HFF-Myc (cell line): ENCODE measurements at regions not wholly inside any gene's neighbourhood (a gene's known extent, or its start where the extent isn't known, plus 50 kb on each side); places are given as distances from the start of the nearest gene placed in this dataset.
"Not testable (repeated sequence)": the region's sequence is repeated elsewhere in the genome, so short reads cannot be mapped to it uniquely, and the experiment has no call there.

Experiments
- DNase-seq: peaks from one replicate; pipeline ENCODE4 v3.0.0-alpha.2; 2011; ENCODE audit warnings: low read depth; ENCODE audit errors: extremely low read depth
- H3K4me3 ChIP-seq: replicated peaks from 2 replicates; pipeline ENCODE4 v1.5.1; 2011; ENCODE audit warnings: low read depth, mild to moderate bottlenecking, control low read depth, low read length
- CTCF ChIP-seq: IDR thresholded peaks from 2 replicates; pipeline ENCODE4 v1.5.1; 2012; ENCODE audit warnings: mild to moderate bottlenecking, low read depth, low read length, control low read depth; ENCODE audit errors: missing control alignments

DNA sequence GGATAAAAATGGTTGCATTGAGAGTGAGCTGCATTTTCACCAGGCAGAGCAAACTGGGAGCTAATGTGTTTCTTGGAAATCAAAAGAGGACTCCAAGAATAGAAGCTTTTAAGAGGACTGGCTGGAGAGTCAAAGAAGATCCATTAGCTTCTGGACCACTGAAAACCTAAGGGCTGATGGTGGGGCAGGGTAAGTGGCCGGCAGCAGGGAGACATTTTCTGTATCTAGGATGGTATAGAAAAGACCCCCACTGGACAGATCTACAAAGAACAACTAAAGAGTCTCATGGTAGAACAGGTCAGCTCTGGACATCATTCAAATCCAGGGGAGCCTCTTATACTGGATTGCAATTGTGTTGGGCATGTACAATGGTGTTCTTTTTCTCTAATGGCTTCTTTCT lies 262.3 kb downstream of the PTGER3 start:
- no peak for TF ChIP-seq CTCF
- no peak for DNase-seq
- H3K4me3 ChIP-seq = no peak overlapping the region

- no peak for TF ChIP-seq CTCF
- no peak for DNase-seq
- H3K4me3 ChIP-seq = no peak overlapping the region
These were observed 257.2 kb downstream of the PTGER3 start for GRCh38 chr1:70790232-70790923.

DNA sequence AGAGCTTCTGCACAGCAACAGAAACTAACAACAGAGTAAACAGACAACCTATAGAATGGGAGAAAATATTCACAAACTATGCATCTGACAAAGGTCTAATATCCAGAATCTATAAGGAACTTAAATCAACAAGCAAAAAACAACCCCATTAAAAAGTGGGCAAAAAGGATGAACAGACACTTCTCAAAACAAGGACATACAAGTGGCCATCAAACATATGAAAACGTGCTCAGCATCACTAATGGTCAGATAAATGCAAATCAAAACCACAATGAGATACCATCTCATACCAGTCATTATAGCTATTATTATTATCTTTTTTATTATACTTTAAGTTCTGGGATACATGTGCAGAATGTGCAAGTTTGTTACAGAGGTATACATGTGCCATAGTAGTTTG lies 252.6 kb downstream of the PTGER3 start:
- not testable (repeated sequence) for DNase-seq, H3K4me3 ChIP-seq

DNA sequence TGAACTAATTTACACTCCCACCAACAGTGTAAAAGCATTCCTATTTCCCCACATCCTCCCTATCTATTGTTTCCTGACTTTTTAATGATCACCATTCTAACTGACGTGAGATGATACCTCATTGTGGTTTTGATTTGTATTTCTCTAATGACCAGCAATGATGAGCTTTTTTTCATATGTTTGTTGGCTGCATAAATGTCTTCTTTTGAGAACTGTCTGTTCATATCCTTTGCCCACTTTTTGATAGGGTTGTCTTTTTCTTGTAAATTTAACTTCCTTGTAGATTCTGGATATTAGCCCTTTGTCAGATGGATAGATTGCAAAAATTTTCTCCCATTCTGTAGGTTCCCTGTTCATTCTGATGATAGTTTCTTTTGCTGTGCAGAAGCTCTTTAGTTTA lies 251.3 kb downstream of the PTGER3 start:
- not testable (repeated sequence) for DNase-seq, H3K4me3 ChIP-seq

DNA sequence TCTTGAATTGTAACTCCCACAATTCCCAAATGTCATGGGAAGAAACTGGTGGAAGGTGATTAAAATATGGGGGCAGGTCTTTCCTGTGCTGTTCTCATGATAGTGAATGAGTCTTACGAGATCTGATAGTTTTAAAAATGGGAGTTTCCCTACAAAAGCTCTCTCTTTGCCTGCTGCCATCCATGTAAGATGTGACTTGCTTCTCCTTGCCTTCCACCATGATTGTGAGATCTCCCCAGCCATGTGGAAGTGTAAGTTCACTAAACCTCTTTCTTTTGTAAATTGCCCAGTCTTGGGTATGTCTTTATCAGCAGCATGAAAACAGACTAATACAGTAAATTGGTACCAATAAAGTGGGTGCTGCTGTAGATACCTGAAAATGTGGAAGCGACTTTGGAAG lies 245.0 kb downstream of the PTGER3 start:
- not testable (repeated sequence) for DNase-seq

GRCh38 chr1:70805641-70806040 lies 242.0 kb downstream of the PTGER3 start:
- DNase-seq = no peak
- no peak overlapping the region for H3K4me3 ChIP-seq
- no peak for TF ChIP-seq CTCF

More for the DNA sequence above, 245.0 kb downstream of the PTGER3 start:
- not testable (repeated sequence) for H3K4me3 ChIP-seq

- H3K4me3 ChIP-seq = no peak overlapping the region
- no peak for TF ChIP-seq CTCF
- DNase-seq = no peak
These were observed 240.4 kb downstream of the PTGER3 start for GRCh38 chr1:70807088-70807664.

DNA sequence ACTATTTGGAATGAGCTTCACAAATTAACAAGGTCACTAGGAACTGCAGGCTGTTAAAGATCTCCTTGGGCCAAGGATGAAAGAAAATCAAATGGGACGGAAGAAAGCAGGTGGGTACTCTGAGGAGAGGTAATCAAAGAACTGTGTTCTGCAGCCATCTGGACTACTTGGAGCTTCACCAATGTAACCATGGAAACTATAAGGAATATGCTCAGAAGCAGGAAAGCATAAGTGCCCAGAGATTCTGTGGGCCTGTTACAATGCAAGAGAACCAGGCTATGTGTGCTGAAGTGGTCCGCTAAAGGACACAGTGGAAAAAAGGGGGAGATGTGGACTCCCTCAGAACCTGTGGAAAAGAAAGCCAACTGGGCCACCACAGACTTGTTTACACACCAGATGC lies 238.5 kb downstream of the PTGER3 start:
- no peak for DNase-seq
- H3K4me3 ChIP-seq = no peak overlapping the region
- TF ChIP-seq CTCF = no peak
